GM18499 (cell line): ENCODE measurements at regions not wholly inside any gene's neighbourhood (a gene's known extent, or its start where the extent isn't known, plus 50 kb on each side); places are given as distances from the start of the nearest gene placed in this dataset.

Experiments used
- ATAC-seq: cut with Tn5 transposase; IDR thresholded peaks from one replicate; pipeline ENCODE4 v1.9.1; 2021; ENCODE audit warnings: moderate number of reproducible peaks; ENCODE audit not compliant: insufficient read depth, unreplicated experiment

DNA sequence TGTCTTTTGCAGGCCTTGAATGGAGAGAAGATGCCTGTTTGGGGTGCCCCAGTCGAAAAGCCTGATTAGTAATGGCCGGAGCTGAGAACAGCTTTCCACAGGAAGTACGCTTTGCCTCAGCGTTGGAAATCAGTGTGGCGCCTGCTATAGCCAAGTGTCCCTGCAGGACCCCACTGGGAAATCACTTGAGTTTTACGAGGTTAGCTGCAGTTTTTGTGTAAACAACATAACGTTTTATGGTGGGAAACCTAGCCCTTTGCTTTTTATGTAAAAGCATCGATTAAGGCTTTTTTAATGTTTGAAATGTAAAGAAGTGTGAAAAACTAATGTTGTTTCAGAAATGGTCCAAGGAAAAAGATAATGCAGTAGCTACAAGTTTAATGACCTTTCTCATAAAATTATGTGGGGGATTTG is 234.2 kb downstream of the TTC32 start:
- ATAC-seq: no peak

DNA sequence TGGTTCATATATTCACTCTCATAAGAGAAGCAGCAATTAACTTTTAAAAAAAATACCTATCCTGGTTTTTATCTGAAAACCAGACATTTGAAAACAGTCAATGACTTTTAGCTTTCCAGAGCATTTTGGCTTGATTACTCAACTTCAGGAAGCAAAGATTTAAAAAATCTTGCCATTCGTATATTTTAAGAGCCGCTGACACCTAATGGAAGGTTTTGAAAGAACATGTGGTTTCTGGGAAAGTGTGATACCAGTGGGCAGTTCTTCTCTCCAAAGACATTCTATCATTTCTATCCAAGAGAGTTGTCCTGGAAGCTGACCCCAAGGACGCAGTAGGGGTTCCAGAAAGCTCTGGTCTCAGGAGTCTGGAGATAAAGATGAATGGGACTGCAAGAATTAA is 234.7 kb downstream of the TTC32 start:
- no peak for ATAC-seq

DNA sequence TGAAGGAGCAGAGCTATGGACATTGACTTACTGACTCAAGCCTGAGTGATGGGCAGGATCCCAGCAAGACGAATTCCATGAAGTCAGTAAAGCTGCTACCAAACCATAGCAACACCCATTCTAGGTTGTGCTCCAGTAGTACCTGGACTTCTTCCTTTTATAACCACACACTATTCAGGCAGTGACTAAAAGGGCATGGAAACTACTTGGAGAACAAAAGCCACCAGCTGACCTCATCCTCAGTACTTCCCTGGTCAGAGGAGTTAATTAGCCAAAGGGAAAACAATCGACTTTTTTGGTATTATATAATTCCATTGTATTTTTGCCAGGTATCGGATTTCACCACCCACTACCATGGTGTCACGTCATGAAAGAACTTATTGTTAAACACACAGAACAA is 237.1 kb downstream of the TTC32 start:
- no peak for ATAC-seq

DNA sequence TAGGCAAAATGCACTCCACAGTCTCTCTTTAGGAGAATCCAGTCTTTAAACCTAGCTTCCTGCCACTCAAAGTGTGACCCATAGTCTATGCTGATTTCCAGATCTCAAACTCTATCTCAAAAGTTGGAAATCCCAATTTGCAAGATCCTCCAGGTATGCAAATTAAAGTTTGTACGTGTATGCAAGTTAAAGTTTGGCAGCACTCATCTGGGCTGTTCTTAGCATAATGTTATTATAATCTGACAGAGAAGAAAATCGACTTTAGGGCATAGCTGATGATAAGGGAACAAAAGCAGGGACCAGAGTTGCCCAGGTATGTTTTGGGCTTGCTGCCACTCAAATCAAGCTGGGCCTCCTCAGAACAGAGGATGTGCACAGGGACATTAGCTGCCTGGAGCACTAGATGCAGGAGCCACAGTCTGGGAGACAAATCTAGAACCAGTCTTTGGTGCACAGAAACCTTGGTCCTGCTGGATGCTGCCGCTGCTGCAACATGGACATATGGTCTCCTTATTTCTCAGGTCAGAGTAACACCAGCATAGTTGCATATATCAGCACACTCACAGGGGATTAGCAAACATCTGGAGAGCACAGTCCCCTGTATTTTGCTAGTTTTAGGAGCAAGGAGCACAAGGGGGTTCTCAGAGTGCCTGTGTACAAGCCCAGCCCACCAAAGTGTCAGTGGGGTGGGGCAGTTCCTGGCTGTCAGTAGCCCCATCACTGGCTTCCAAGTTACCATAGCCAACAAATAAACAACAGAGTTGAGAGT is 242.6 kb downstream of the TTC32 start:
- no peak for ATAC-seq

DNA sequence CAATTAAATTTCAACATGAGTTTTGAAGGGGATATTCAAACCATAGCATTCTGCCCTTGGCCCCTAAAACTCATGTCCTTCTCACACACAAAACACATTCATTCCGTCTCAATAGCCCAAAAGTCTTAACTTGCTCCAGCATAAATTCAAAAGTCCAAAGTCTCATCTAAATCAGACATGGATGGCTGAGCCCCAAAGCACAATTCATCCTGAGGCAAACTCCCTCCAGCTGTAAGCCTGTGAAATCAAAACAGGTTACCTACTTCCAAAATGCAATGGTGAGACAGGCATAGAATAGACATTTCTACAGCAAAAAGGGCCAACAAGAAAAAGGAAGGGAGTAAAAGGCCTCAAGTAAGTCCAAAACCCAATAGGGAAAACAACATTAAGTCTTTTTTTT is 245.8 kb downstream of the TTC32 start:
- no peak for ATAC-seq

DNA sequence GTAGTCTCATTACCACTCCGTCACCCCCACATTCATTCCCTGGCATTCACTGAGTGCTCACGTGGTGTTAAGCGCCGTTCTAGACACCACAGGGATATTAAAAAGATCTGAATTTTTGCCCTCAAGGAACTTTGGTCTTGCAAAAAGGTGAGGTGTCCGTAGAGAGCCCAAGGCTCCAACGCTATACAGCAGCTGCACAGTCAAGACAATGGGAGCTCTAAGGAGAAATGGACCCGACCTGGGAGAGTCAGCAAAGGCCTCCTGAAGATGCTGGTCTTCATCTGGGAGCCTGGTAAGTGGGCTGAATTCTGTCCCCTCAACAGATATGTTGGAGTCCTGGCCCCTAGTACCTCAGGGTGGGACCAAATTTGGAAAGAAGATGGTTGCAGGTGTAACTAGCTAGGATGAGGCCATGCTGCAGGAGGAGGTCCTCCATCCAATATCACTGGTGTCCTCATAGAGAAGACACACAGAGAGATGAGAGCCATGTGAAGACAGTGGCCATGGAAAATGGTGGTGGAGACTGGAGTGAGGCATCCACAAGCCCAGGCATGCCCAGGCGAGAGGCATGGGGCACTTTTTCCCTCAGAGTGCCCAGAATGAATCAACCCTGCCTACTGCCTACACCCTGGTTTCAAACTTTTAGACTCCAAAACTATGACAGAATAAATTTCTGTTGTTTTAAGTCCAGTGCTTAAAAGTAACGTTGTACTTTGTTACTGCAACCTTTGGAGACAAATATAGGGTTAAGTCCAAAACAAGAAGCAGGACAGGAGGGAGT is 247.3 kb downstream of the TTC32 start:
- no peak for ATAC-seq

DNA sequence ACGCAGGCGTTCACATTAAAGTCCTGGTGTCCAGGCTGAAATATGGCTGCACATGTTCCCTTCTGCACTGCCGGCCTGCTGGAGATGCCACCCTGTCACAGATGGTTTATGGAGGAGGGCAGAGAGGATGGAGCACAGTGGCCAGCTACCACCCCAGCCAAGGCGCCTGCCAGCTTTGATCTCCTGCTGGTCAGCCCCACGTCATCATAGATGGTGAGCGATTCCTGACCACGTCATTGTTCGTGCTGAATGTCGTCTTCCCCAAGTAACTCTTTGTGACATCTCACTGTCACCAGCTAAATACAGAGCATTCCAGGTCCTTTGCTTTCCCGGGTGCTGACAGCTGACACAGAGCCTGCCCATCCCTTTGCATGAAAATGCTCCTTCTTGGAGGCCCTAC is 248.3 kb downstream of the TTC32 start:
- ATAC-seq: no peak

DNA sequence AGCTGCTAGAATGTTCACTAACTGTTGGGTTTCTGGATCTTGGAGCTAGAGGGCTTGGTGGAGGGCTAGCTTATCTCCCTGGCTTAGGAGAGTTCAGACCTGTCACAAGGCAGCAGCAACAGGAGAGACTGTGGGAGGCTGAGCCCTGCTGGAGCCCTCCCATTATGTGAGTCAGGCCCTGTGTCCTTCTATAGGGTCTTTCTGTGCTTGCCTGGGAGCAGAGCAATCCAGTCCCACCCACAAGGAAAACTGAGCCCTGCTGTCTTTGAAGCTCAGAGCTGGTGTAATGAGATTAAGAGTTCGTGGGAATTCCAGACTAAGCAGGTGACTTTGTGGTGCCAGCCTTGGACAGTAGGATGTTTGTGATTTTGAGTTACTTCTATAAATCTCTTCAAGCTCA is 249.0 kb downstream of the TTC32 start:
- no peak for ATAC-seq

DNA sequence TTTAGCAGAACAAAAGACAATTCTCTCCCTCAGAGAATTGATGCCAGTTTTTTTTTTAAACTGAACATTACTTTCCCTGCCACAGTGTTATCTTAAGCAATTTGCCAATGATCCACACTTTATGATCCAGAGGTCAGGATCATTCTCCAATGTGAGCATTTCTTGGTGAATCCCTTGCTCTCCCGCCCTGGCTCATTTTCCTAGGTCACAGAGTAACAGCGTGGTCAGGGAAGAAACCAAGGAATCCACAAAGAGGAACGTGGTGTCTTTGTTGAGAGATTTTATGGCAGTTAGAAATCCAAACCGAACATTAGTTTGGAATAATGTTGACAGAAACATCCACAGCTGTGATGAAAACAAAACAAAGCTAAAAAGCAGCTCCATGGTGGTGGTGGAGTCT is 250.3 kb downstream of the TTC32 start:
- no peak for ATAC-seq

DNA sequence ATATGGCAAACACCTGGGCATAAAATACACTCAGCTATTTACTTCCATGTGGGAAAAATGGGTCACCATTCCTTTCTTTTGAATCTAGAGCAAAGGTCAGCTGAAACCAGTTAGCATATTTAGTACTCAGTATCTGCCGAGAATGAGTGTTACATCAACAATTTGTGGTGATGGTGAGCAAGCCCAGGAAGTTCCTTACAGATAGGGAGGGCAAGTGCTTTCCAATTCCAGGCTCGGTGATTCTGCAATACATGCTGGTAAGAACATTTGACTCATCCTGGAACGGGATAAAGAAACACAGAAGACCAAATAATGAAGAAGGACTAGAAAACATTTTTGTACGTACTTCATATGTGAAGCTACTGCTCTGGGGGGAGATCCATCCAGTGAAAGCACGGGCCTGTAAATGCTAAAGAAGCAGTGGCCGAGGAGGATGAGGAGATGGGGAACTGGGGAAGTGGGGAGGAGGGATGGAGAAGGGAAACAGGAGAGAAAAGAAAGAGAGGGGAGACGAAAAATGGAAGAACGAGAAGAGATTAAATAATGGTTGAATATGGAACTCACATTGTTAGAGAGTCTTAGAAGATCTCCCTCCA is 251.9 kb downstream of the TTC32 start:
- no peak for ATAC-seq

DNA sequence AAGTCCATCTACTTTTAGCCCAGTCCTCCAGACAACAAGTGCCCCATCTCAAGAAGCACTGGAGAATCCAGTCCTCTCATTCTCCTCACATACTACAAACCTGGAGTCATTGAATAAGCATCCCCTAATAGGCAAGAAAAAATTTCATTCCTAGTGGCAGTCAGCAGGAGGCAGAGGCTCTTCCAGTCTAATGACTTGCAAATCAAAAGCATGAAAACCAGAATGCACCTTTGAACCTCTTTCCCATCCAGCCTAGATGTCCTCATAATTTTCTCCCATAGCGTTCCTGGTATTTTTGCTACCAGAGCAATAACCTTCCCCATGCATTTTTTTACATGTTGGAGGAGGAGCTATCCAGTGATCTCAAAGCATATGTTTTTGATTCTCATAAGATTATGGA is 252.6 kb downstream of the TTC32 start:
- ATAC-seq: no peak

DNA sequence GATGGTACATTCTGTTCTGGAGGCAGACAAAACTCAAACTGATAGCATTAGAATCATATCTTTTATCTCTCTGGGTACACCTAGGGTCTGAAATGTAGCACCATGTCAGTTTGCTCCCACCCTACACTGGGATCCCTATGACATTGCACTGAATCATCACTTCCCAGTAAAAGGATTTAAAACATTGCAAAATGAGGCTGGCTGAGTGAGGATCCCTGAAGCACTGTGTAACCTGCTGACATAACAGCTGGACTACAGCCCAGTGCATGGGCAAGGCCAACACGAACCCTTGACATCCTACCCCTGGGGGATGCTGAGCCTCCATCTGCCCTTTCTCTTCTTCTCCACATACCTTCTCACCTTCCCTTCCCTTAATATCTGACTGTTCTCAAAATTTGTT is 253.2 kb downstream of the TTC32 start:
- no peak for ATAC-seq

DNA sequence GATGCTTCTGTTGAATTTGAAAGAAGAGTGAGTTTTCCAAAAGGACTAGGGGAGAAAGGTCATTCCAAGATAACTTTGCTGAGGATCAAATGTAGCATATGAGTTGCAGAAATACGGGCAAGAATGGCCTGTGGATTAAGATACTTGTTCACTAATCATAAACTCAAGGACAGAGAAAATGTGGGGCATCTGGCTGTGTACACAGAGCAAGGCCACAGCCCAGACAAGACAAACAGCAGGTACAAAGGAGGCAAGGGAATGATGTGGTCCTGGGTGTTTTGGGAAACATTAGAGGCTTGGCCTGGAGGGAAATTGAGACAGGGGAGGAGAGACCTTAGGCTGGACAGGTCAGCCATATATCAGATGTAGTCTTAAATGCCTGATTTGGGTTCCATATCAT is 254.8 kb downstream of the TTC32 start:
- ATAC-seq: no peak

DNA sequence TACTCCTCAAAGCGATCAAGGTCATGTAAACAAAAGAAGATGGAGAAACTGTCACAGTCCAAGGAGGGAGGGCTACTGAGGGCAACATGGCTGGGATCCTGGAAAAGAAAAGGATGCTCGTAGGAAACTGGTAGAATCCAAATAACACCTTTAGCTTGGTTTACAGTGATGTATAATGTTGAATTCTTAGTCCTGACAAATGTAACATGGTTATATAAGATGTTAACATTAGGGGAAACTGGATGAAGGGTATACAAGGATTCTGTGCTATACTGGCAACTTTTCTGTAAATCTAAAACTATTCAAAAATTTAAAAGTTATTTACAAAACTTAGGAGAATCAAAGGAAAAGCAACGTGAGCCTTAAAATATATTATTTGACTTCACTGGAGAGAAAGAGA is 257.0 kb downstream of the TTC32 start:
- ATAC-seq: no peak

DNA sequence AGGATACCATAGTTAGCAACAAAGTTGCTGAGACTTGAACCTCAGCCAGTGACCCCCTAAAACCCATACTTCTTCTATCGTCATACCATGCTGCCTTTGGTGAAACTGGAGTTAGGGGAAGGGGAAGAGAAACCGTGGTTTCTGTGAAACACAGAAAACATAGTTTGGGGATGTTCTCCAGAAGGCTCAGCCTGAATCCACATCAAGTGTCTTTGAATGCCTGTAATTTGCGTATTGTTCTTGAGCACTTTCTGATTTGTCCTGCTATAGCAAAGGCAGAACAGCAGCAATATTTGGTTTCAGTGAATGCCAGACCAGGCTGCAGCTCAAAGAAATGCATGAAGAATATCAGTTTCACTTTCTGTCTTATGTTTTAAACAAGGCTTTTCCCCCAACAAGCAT is 258.7 kb downstream of the TTC32 start:
- ATAC-seq: no peak

DNA sequence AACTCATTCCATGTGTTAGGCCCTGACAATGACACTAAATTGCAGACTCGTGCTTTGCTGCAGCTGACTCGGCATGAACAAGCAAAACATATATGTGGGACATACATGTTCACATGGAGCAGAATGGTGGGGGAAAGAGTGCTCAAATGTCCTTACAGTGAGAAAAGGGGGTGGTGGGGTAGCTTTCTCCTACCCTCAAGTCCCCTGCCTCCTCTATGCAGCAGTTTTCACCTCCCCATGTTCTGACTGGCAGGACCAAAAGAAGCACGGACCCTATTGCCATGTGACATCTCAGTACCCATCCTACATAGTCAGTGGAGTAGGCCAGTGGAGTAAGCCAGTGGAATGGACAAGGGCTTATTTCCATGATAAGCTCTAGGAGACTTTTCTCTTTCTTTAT is 259.3 kb downstream of the TTC32 start:
- no peak for ATAC-seq

DNA sequence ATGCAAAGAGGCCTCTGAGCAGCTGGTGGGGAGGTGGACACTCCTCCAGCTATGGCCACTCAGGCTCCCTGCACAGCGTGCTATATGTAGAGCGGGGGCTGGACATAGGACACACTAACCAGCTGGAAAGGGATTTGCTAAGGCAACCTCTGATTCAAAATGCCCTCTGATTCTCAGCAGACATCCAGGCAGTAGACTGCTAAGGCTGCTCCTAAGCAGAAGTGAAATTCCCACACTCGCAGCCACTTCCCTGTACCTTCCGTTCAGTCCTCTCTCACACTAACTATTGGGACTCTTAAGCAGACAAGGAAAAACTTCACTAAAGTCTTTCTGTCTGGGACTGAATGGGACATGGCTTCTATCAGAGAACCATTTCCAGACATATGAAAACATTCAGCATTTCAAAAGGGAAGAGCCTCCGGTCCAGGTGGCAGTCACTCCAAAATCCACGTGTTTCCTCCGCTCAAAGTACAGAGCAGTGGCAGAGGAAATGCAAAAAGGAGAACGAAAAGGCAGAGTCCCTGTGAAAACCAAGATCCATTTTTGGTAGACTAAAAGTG is 265.8 kb downstream of the TTC32 start:
- ATAC-seq: no peak

DNA sequence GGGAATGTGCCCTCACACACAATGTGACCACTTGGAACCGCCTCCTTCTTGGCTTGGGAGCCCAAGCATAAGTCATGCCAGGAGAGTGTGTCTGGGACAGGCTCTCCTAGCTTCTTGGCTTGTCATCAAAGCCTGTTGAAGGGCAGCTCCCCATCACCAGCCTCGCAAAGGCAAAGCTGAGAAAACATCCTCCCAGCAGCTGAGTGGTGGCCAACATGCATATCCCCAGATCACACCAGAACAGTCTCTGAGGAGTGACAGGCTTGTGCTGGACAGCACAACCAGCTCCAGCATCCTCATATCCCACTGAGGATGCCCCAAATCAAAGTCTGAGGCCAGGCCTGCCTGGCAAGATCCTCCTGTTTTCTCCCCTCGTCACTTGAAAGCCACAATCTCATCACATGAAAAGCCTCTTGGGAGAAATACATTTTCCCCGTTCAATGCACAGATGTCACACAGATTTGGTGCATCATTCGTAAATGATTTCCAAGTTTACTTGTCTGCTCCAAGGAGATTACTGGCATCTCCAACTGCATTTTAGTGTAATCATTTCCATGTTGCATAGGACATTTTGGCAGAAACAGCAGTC is 269.3 kb downstream of the TTC32 start:
- ATAC-seq: no peak

DNA sequence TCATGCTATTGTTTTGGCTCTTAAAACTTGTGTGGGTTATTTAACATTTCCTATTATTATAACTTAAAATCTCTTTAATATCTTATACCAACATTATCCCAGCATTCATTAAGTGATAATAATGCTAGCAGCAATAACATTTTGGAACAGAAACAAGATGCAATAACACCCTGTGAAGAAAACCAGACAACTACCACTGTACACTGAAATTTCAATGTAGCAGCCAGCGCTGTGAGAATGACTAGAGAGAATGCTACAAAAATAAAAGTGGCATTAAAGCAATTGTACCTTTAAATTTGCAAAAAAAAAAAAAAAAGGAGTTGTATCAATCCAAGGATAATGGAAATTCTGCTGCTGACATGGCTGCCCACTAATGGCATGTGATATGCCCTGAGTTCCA is 269.9 kb downstream of the TTC32 start:
- ATAC-seq: no peak

DNA sequence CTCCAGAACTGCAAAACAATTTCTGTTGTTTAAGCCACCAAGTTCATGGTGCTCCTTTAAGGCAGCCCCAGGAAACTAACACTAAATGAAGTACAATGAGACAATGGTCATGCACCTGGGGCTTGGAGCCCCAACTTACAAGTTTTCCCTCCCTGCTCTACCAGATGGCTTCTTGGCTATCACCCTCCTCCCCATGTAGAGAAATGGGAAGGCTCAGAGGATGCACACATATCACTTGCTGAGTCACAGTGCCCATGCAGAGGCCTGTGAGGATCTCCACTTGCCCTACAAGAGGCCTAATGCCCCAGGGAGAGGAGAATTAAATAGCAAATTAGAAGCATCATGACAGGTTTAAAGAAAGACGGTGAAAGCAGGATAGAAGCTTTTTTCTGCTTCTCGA is 270.9 kb downstream of the TTC32 start:
- no peak for ATAC-seq

DNA sequence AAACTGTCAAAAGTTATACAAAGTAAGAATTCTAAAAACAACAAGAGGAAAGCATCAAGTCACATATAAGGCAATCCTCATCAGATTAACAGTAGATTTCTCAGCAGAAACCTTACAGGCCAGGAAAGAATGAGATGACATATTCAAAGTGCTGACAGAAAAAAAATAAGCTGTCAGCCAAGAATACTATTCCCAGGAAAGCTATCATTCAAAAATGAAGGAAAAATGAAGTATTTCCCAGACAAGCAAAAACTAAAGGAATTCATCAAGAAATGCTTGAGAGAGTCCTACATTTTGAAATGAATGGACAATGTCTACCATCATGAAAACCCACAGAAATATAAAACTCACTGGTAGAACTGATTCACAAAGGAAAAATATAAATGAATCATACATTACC is 268.9 kb upstream of the OSR1 start:
- ATAC-seq: no peak
